ENCODE measurements at regions not wholly inside any gene's neighbourhood (a gene's known extent, or its start where the extent isn't known, plus 50 kb on each side); places are given as distances from the start of the nearest gene placed in this dataset.

DNA sequence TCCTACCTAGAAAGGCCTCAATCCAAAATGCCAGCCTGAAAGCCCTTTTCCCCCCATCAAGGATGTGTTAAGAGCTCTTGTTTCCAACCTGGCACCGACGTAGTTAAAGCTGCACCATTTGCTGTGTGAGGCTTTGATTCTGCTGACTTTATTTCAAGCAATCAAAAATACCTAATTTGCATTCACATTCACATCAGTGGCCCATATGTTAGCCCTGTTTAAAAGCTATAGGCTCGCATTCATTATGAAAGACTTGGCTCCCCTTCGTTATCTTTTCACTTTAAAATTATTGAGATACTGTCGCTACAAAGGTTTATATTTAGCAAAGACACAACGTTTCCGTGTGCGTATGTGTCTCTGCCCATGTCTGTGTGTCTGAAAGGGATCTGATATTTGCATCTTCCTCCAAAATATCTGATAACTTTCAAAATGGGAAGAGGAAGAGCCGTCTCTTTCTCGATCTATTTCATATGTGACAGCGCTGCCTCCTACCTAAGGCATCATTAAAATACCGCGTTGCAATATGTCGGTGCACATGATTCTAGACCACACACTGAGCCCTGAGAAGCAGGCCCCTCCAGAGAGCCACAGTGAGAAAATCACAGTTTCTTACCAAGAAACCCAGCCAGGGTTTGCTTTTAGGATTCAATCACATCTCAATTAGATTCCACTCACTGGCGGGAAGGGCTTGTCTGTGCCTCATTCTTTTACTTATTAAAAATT, 57.1 kb upstream of the ITPRID1 start:
- no peak for DNase-seq (ENCODE audit: low spot score)

DNA sequence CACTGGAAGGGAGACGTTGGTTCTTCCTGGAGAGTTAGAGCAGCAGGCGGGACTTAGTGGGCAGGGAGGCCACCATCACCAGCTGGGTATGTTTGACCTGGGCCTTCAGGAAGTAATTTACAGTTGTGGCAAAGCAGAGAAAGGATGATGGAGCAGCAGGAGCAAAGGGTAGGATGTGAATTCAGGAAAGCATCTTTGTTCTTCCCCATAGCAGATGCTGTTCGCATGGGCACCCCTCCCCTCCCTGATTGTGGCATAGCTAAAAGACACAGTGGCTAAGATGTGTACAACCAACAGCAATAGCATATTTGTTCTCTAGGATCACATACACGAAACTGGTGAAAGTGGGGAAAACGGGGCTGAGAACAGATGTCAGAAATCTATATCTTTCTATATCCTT, 56.3 kb upstream of the ITPRID1 start:
- no peak for DNase-seq (ENCODE audit: low spot score)

DNA sequence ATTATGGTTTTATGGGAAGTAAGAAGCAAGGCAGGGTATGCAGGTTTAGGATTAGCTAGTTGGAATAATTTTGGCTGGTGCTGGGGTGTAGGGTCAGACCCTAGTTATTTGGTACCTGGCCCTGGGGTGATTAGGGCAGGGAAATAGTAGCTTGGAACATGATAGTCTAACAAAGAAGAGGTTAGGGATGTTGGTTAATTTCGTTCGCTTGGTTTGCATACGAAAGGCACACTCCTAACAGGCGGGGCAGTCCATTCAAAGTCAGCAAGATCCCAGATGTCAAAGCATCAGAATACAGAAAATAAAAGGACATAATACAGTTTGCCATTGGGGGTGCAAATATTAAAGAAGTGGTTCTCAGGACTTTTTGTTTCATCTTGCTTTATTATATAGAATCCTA, 55.7 kb upstream of the ITPRID1 start:
- DNase-seq (ENCODE audit: low spot score) = no peak

DNA sequence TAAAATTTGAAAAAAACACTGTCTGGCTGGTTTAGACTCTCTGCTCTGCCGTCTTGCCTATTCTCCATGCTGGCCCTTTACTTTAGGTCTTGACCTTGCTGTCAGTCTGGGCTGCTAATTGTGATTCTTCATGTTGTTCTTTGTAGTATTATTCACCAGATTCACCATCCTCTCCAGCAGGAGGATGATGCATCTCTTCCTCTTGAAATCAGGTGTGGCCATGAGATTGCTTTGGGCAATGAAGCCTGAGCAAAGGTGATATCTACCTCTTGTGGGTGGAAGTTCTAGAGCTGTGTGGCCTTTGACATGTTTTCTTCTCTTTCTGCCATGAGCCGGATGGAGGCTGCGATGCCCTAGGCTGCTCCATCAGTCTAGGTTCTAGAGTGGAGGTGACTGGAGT, 51.3 kb upstream of the ITPRID1 start:
- no peak for DNase-seq (ENCODE audit: low spot score)

Measured in CD4-positive, alpha-beta T cell treated with Interleukin-2 at 100 ng/mL for 4 hours (primary cell).